GM12873 (cell line): ENCODE measurements at regions not wholly inside any gene's neighbourhood (a gene's known extent, or its start where the extent isn't known, plus 50 kb on each side); places are given as distances from the start of the nearest gene placed in this dataset.

Experiments
- CTCF ChIP-seq: IDR thresholded peaks from 2 replicates; pipeline ENCODE4 v1.5.1; 2012; ENCODE audit warnings: low read depth, mild to moderate bottlenecking, moderate library complexity, low read length, control low read depth; ENCODE audit not compliant: insufficient read depth; ENCODE audit errors: missing control alignments

- no peak for TF ChIP-seq CTCF
These were observed 395.7 kb upstream of the ZNF462 start for GRCh38 chr9:106467113-106467864.

GRCh38 chr9:106467865-106468164 lies 395.2 kb upstream of the ZNF462 start:
- no peak for TF ChIP-seq CTCF

- no peak for TF ChIP-seq CTCF
These were observed 394.5 kb upstream of the ZNF462 start for GRCh38 chr9:106468431-106468830.

- no peak for TF ChIP-seq CTCF
These were observed 384.7 kb upstream of the ZNF462 start for GRCh38 chr9:106478312-106478711.

GRCh38 chr9:106478727-106479126 lies 384.2 kb upstream of the ZNF462 start:
- no peak for TF ChIP-seq CTCF

GRCh38 chr9:106479679-106480078 lies 383.3 kb upstream of the ZNF462 start:
- no peak for TF ChIP-seq CTCF

GRCh38 chr9:106481013-106481609 lies 381.9 kb upstream of the ZNF462 start:
- TF ChIP-seq CTCF = no peak
